ENCODE measurements at regions not wholly inside any gene's neighbourhood (a gene's known extent, or its start where the extent isn't known, plus 50 kb on each side); places are given as distances from the start of the nearest gene placed in this dataset.

GRCh38 chr6:51541847-51542246 lies 545.6 kb downstream of the PKHD1 start:
- FAIRE-seq (no peak), DNase-seq (ENCODE audit: low read depth) (no peak)
- peaks cover 12% of the 10 kb centered on the region for H3K27me3 Mint-ChIP-seq (ENCODE audit: low read depth, unreplicated experiment)
- H3K36me3 Mint-ChIP-seq (ENCODE audit: low read depth, unreplicated experiment), result no peaks in the 10 kb centered on the region
- Histone ChIP-seq H3K27ac (ENCODE audit: low read depth, low read length) (no peak overlapping the region), H2AFZ (ENCODE audit: low read depth, low read length) (no peak overlapping the region), H3K9ac (ENCODE audit: low read length) (no peak overlapping the region), H3K4me1 (ENCODE audit: insufficient read depth, low read length) (no peaks in the 10 kb centered on the region), H3K79me2 (ENCODE audit: insufficient read depth, low read length) (no peaks in the 10 kb centered on the region), H3K36me3 (ENCODE audit: insufficient read depth, low read length) (no peaks in the 10 kb centered on the region), H3K4me2 (ENCODE audit: low read length) (no peak overlapping the region), H3K4me3 (ENCODE audit: insufficient read depth, low read depth, low read length) (no peak overlapping the region), H4K20me1 (ENCODE audit: insufficient read depth, low read length) (no peaks in the 10 kb centered on the region), H3K9me3 (ENCODE audit: insufficient read depth, low read depth, low read length) (no peaks in the 10 kb centered on the region), H3K27me3 (ENCODE audit: insufficient read depth, low read length) (no peaks in the 10 kb centered on the region)
- H3K4me3 Mint-ChIP-seq (ENCODE audit: unreplicated experiment), result no peak overlapping the region
- TF ChIP-seq EZH2 (IDR thresholded peaks at IDR 0.05; ENCODE audit: insufficient read depth, low read length) (no peak), CTCF (IDR thresholded peaks at IDR 0.05; ENCODE audit: insufficient read depth, low read depth, low read length) (no peak)
- no peaks in the 10 kb centered on the region for H3K9me3 Mint-ChIP-seq (ENCODE audit: unreplicated experiment)
- H3K27ac Mint-ChIP-seq (ENCODE audit: unreplicated experiment), result no peak overlapping the region
- H3K4me1 Mint-ChIP-seq (ENCODE audit: low read depth, unreplicated experiment), result peaks cover 5% of the 10 kb centered on the region

- Mint-ChIP-seq H3K27ac (ENCODE audit: unreplicated experiment) (no peak overlapping the region), H3K27me3 (ENCODE audit: low read depth, unreplicated experiment) (peaks cover 12% of the 10 kb centered on the region), H3K4me1 (ENCODE audit: low read depth, unreplicated experiment) (peaks cover 5% of the 10 kb centered on the region), H3K36me3 (ENCODE audit: low read depth, unreplicated experiment) (no peaks in the 10 kb centered on the region), H3K4me3 (ENCODE audit: unreplicated experiment) (no peak overlapping the region), H3K9me3 (ENCODE audit: unreplicated experiment) (no peaks in the 10 kb centered on the region)
- Histone ChIP-seq H2AFZ (ENCODE audit: low read depth, low read length) (no peak overlapping the region), H3K79me2 (ENCODE audit: insufficient read depth, low read length) (no peaks in the 10 kb centered on the region), H3K4me2 (ENCODE audit: low read length) (no peak overlapping the region), H3K4me3 (ENCODE audit: insufficient read depth, low read depth, low read length) (no peak overlapping the region), H3K4me1 (ENCODE audit: insufficient read depth, low read length) (no peaks in the 10 kb centered on the region), H3K36me3 (ENCODE audit: insufficient read depth, low read length) (no peaks in the 10 kb centered on the region), H3K27me3 (ENCODE audit: insufficient read depth, low read length) (no peaks in the 10 kb centered on the region), H3K9ac (ENCODE audit: low read length) (no peak overlapping the region), H4K20me1 (ENCODE audit: insufficient read depth, low read length) (no peaks in the 10 kb centered on the region), H3K9me3 (ENCODE audit: insufficient read depth, low read depth, low read length) (no peaks in the 10 kb centered on the region), H3K27ac (ENCODE audit: low read depth, low read length) (no peak overlapping the region)
- TF ChIP-seq EZH2 (IDR thresholded peaks at IDR 0.05; ENCODE audit: insufficient read depth, low read length) (no peak), CTCF (IDR thresholded peaks at IDR 0.05; ENCODE audit: insufficient read depth, low read depth, low read length) (no peak)
- FAIRE-seq (no peak), DNase-seq (ENCODE audit: low read depth) (no peak)
These were observed 544.9 kb downstream of the PKHD1 start for GRCh38 chr6:51542475-51542874.

GRCh38 chr6:51550243-51550642 lies 537.2 kb downstream of the PKHD1 start:
- Mint-ChIP-seq H3K9me3 (ENCODE audit: unreplicated experiment) (no peaks in the 10 kb centered on the region), H3K4me3 (ENCODE audit: unreplicated experiment) (no peak overlapping the region), H3K27ac (ENCODE audit: unreplicated experiment) (no peak overlapping the region), H3K36me3 (ENCODE audit: low read depth, unreplicated experiment) (no peaks in the 10 kb centered on the region), H3K4me1 (ENCODE audit: low read depth, unreplicated experiment) (no peaks in the 10 kb centered on the region), H3K27me3 (ENCODE audit: low read depth, unreplicated experiment) (peaks cover 3% of the 10 kb centered on the region)
- DNase-seq (ENCODE audit: low read depth), result no peak
- Histone ChIP-seq H3K9ac (ENCODE audit: low read length) (no peak overlapping the region), H4K20me1 (ENCODE audit: insufficient read depth, low read length) (no peaks in the 10 kb centered on the region), H3K36me3 (ENCODE audit: insufficient read depth, low read length) (no peaks in the 10 kb centered on the region), H3K79me2 (ENCODE audit: insufficient read depth, low read length) (no peaks in the 10 kb centered on the region), H2AFZ (ENCODE audit: low read depth, low read length) (no peak overlapping the region), H3K27me3 (ENCODE audit: insufficient read depth, low read length) (no peaks in the 10 kb centered on the region), H3K9me3 (ENCODE audit: insufficient read depth, low read depth, low read length) (no peaks in the 10 kb centered on the region), H3K4me2 (ENCODE audit: low read length) (no peak overlapping the region), H3K4me1 (ENCODE audit: insufficient read depth, low read length) (no peaks in the 10 kb centered on the region), H3K27ac (ENCODE audit: low read depth, low read length) (no peak overlapping the region), H3K4me3 (ENCODE audit: insufficient read depth, low read depth, low read length) (no peak overlapping the region)
- TF ChIP-seq CTCF (IDR thresholded peaks at IDR 0.05; ENCODE audit: insufficient read depth, low read depth, low read length) (no peak), EZH2 (IDR thresholded peaks at IDR 0.05; ENCODE audit: insufficient read depth, low read length) (no peak)
- no peak for FAIRE-seq
